ENCODE measurements at regions not wholly inside any gene's neighbourhood (a gene's known extent, or its start where the extent isn't known, plus 50 kb on each side); places are given as distances from the start of the nearest gene placed in this dataset.

DNA sequence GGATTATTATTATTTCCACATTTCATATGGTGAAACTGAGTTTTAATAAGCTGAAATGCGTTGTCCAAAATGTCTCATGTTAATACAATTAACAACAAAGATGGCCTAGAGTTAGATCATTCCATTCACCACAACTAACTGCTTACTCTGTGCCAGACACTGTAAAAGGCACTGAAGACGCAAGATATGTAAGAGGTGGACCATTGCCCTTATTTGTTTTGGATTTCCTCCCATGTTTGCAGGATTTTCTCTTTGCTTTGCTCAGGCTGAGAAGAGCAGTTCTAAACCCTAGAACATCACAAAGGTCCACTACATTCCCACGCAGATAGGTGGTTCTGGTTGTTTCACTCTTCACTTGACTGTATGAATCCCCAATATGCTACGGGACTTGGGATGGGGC is 324.4 kb upstream of the KITLG start:
- TF ChIP-seq ZBTB7A (IDR thresholded peaks at IDR 0.05; ENCODE audit: low read depth) (no peak), YY1 (IDR thresholded peaks at IDR 0.05; ENCODE audit: low read depth) (no peak), EP300 (IDR thresholded peaks at IDR 0.05; ENCODE audit: borderline replicate concordance) (no peak), TAF1 (IDR thresholded peaks at IDR 0.05; ENCODE audit: low read depth) (no peak), FOXM1 (IDR thresholded peaks at IDR 0.05; ENCODE audit: borderline replicate concordance, low read depth) (no peak), CREB1 (IDR thresholded peaks at IDR 0.05; ENCODE audit: low read depth) (no peak), CEBPB (IDR thresholded peaks at IDR 0.05) (no peak), RAD21 (IDR thresholded peaks at IDR 0.05; ENCODE audit: low read depth) (no peak), TEAD4 (IDR thresholded peaks at IDR 0.05) (no peak), NFIC (IDR thresholded peaks at IDR 0.05) (no peak), EGR1 (IDR thresholded peaks at IDR 0.05) (no peak), TCF12 (IDR thresholded peaks at IDR 0.05; ENCODE audit: low read depth) (no peak)
- TF ChIP-seq, protein P1, sequence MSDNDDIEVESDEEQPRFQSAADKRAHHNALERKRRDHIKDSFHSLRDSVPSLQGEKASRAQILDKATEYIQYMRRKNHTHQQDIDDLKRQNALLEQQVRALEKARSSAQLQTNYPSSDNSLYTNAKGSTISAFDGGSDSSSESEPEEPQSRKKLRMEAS (IDR thresholded peaks at IDR 0.05) = no peak
- TF ChIP-seq, protein P2, sequence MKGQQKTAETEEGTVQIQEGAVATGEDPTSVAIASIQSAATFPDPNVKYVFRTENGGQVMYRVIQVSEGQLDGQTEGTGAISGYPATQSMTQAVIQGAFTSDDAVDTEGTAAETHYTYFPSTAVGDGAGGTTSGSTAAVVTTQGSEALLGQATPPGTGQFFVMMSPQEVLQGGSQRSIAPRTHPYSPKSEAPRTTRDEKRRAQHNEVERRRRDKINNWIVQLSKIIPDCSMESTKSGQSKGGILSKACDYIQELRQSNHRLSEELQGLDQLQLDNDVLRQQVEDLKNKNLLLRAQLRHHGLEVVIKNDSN (IDR thresholded peaks at IDR 0.05) = no peak
- TF ChIP-seq, protein P3, sequence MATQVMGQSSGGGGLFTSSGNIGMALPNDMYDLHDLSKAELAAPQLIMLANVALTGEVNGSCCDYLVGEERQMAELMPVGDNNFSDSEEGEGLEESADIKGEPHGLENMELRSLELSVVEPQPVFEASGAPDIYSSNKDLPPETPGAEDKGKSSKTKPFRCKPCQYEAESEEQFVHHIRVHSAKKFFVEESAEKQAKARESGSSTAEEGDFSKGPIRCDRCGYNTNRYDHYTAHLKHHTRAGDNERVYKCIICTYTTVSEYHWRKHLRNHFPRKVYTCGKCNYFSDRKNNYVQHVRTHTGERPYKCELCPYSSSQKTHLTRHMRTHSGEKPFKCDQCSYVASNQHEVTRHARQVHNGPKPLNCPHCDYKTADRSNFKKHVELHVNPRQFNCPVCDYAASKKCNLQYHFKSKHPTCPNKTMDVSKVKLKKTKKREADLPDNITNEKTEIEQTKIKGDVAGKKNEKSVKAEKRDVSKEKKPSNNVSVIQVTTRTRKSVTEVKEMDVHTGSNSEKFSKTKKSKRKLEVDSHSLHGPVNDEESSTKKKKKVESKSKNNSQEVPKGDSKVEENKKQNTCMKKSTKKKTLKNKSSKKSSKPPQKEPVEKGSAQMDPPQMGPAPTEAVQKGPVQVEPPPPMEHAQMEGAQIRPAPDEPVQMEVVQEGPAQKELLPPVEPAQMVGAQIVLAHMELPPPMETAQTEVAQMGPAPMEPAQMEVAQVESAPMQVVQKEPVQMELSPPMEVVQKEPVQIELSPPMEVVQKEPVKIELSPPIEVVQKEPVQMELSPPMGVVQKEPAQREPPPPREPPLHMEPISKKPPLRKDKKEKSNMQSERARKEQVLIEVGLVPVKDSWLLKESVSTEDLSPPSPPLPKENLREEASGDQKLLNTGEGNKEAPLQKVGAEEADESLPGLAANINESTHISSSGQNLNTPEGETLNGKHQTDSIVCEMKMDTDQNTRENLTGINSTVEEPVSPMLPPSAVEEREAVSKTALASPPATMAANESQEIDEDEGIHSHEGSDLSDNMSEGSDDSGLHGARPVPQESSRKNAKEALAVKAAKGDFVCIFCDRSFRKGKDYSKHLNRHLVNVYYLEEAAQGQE (IDR thresholded peaks at IDR 0.05; ENCODE audit: low read depth) = no peak

DNA sequence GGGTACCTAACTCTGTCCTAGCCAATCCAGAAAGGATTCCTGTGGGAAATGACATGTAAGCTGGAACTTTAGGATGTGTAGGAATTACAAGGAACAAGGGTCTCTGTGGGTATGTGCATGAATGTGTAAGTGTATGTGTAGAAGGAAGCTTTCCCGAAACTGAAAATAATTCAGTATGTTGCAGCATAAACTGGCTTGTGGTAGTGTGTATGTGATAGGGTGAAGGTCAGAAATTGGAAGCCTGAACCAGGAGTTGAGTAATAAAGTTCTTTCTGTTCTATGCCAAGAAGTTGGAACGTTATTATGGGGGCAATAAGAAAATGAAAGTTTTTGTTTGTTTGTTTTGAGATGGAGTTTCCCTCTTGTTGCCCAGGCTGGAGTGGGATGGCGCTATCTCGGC is 323.1 kb upstream of the KITLG start:
- no peak for TF ChIP-seq TCF12 (IDR thresholded peaks at IDR 0.05; ENCODE audit: low read depth)
- TF ChIP-seq, protein P2 (IDR thresholded peaks at IDR 0.05) = no peak
- TF ChIP-seq TAF1 (IDR thresholded peaks at IDR 0.05; ENCODE audit: low read depth) = no peak
- no peak for TF ChIP-seq NFIC (IDR thresholded peaks at IDR 0.05)
- no peak for TF ChIP-seq YY1 (IDR thresholded peaks at IDR 0.05; ENCODE audit: low read depth)
- no peak for TF ChIP-seq CREB1 (IDR thresholded peaks at IDR 0.05; ENCODE audit: low read depth)
- TF ChIP-seq TEAD4 (IDR thresholded peaks at IDR 0.05) = no peak
- no peak for TF ChIP-seq FOXM1 (IDR thresholded peaks at IDR 0.05; ENCODE audit: borderline replicate concordance, low read depth)
- no peak for TF ChIP-seq RAD21 (IDR thresholded peaks at IDR 0.05; ENCODE audit: low read depth)
- no peak for TF ChIP-seq ZBTB7A (IDR thresholded peaks at IDR 0.05; ENCODE audit: low read depth)
- TF ChIP-seq, protein P1 (IDR thresholded peaks at IDR 0.05) = no peak
- TF ChIP-seq, protein P3 (IDR thresholded peaks at IDR 0.05; ENCODE audit: low read depth) = no peak
- TF ChIP-seq EP300 (IDR thresholded peaks at IDR 0.05; ENCODE audit: borderline replicate concordance) = no peak
- no peak for TF ChIP-seq EGR1 (IDR thresholded peaks at IDR 0.05)
- no peak for TF ChIP-seq CEBPB (IDR thresholded peaks at IDR 0.05)

DNA sequence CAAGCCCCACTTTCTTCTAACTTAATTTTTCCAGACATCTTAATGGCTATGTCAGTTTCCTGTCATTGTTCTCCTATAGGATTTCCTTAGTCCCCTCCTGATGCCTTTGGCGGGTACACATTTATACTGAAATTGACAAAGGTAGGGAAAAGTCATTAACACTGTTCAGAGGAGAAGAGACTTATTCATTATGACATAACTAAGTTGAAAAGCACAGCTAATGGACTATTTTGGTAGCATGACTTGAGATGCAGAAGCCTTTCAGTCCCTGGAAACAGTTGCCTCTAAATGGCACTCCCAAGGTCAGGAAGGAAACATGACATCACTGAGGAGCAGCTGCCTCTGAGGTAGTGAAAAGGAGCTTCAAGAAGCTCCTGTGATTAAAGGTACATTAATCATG is 317.5 kb upstream of the KITLG start:
- TF ChIP-seq RAD21 (IDR thresholded peaks at IDR 0.05; ENCODE audit: low read depth) = no peak
- no peak for TF ChIP-seq CEBPB (IDR thresholded peaks at IDR 0.05)
- no peak for TF ChIP-seq EP300 (IDR thresholded peaks at IDR 0.05; ENCODE audit: borderline replicate concordance)
- TF ChIP-seq, protein P3 (IDR thresholded peaks at IDR 0.05; ENCODE audit: low read depth) = no peak
- no peak for TF ChIP-seq YY1 (IDR thresholded peaks at IDR 0.05; ENCODE audit: low read depth)
- no peak for TF ChIP-seq TEAD4 (IDR thresholded peaks at IDR 0.05)
- TF ChIP-seq, protein P1 (IDR thresholded peaks at IDR 0.05) = no peak
- TF ChIP-seq TCF12 (IDR thresholded peaks at IDR 0.05; ENCODE audit: low read depth) = no peak
- TF ChIP-seq NFIC (IDR thresholded peaks at IDR 0.05) = no peak
- TF ChIP-seq TAF1 (IDR thresholded peaks at IDR 0.05; ENCODE audit: low read depth) = no peak
- TF ChIP-seq, protein P2 (IDR thresholded peaks at IDR 0.05) = no peak
- no peak for TF ChIP-seq ZBTB7A (IDR thresholded peaks at IDR 0.05; ENCODE audit: low read depth)
- TF ChIP-seq CREB1 (IDR thresholded peaks at IDR 0.05; ENCODE audit: low read depth) = no peak
- TF ChIP-seq FOXM1 (IDR thresholded peaks at IDR 0.05; ENCODE audit: borderline replicate concordance, low read depth) = no peak
- TF ChIP-seq EGR1 (IDR thresholded peaks at IDR 0.05) = no peak
